ENCODE measurements at regions not wholly inside any gene's neighbourhood (a gene's known extent, or its start where the extent isn't known, plus 50 kb on each side); places are given as distances from the start of the nearest gene placed in this dataset.

DNA sequence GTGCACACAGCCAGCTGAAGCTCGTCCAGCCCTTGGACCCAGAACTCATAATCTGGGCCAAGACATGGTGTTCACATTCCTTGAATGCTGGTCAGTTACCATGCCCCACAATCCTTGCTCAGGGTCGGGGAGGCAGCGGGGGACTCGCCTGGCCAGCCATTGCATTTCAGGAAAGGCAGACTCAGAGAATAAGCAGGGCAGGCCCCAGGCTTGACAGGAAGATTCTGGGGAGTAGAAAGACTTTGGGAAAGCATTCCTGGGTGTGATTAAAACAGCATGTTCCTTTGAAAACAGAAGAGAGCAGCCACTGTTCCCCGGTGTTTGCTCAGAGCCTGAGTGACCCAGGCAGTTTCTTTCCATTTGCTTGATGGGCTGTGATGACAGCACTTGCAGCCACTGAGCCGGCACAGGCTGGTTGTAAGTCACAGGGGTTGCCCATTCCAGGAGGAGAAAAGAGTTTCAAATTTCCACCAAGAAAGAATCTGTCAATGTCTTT lies 473.7 kb downstream of the TYW1 start:
- Histone ChIP-seq H3K36me3 (no peaks in the 10 kb centered on the region), H3K4me1 (no peaks in the 10 kb centered on the region), H3K27ac (no peak overlapping the region), H3K4me3 (no peak overlapping the region), H3K9me3 (no peaks in the 10 kb centered on the region), H3K27me3 (no peaks in the 10 kb centered on the region)
- TF ChIP-seq, protein P1, sequence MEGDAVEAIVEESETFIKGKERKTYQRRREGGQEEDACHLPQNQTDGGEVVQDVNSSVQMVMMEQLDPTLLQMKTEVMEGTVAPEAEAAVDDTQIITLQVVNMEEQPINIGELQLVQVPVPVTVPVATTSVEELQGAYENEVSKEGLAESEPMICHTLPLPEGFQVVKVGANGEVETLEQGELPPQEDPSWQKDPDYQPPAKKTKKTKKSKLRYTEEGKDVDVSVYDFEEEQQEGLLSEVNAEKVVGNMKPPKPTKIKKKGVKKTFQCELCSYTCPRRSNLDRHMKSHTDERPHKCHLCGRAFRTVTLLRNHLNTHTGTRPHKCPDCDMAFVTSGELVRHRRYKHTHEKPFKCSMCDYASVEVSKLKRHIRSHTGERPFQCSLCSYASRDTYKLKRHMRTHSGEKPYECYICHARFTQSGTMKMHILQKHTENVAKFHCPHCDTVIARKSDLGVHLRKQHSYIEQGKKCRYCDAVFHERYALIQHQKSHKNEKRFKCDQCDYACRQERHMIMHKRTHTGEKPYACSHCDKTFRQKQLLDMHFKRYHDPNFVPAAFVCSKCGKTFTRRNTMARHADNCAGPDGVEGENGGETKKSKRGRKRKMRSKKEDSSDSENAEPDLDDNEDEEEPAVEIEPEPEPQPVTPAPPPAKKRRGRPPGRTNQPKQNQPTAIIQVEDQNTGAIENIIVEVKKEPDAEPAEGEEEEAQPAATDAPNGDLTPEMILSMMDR (IDR thresholded peaks at IDR 0.05 in 4 of 5, conservative IDR thresholded peaks at IDR 0.05 in 1 of 5): no peak
- no peak for TF ChIP-seq POLR2A (IDR thresholded peaks at IDR 0.05)
- in situ Hi-C loops (cut with MboI; ENCODE audit: low sequenced_read_pairs in 4 of 4): no loop called here
- ATAC-seq (no peak), DNase-seq (no peak)
- intact Hi-C loops (cut with DNase I; ENCODE audit: low total_unique reads): no loop called here

DNA sequence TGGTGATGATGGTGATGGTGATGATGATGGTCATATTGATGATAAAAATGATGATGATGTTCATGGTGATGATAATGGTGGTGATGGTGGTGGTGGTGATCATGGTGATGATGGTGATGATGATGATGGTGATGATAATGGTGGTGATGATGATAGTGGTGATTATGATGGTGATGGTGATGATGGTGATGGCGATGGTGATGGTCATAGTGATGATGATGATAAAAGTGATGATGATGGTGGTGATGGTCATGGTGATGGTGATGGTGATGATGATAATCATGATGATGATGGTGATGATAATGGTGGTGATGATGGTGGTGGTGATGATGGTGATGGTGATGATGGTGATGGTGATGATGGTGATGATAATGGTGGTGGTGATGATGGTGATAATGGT lies 478.7 kb downstream of the TYW1 start:
- in situ Hi-C loops (cut with MboI; ENCODE audit: low sequenced_read_pairs in 4 of 4): no loop called here
- ATAC-seq: no peak

DNA sequence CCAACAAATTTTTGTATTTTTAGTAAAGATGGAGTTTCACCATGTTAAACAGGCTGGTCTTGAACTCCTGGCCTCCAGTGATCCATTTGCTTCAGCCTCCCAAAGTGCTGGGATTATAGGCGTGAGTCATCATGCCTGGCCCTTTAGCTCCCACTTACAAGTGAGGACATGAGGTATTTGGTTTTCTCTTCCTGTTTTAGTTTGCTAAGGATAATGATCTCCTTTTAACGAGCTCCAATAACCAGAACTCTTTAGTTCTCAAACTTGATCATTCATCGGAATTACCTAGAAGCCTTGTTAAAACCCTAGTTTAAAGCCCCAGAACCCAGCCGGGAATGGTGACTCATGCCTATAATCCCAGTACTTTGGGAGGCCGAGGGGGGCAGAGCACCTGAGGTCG lies 481.4 kb downstream of the TYW1 start:
- Histone ChIP-seq H3K4me1 (no peaks in the 10 kb centered on the region), H3K27me3 (no peaks in the 10 kb centered on the region), H3K4me3 (no peak overlapping the region), H3K36me3 (no peaks in the 10 kb centered on the region), H3K27ac (no peak overlapping the region), H3K9me3 (no peaks in the 10 kb centered on the region)
- ATAC-seq (no peak), DNase-seq (no peak)
- TF ChIP-seq, protein P1 (IDR thresholded peaks at IDR 0.05 in 4 of 5, conservative IDR thresholded peaks at IDR 0.05 in 1 of 5): no peak
- no peak for TF ChIP-seq POLR2A (IDR thresholded peaks at IDR 0.05)
- in situ Hi-C loops (cut with MboI; ENCODE audit: low sequenced_read_pairs in 4 of 4) (no loop called here), intact Hi-C loops (cut with DNase I; ENCODE audit: low total_unique reads) (no loop called here)

More for the DNA sequence above, 478.7 kb downstream of the TYW1 start:
- TF ChIP-seq, protein P1 (IDR thresholded peaks at IDR 0.05 in 4 of 5, conservative IDR thresholded peaks at IDR 0.05 in 1 of 5): no peak
- TF ChIP-seq POLR2A (IDR thresholded peaks at IDR 0.05): no peak
- H3K4me1 ChIP-seq: no peaks in the 10 kb centered on the region
- H3K4me3 ChIP-seq: no peak overlapping the region
- H3K36me3 ChIP-seq: no peaks in the 10 kb centered on the region
- H3K27me3 ChIP-seq: no peaks in the 10 kb centered on the region
- H3K27ac ChIP-seq: no peak overlapping the region
- no peaks in the 10 kb centered on the region for H3K9me3 ChIP-seq
- no peak for DNase-seq
- intact Hi-C loops (cut with DNase I; ENCODE audit: low total_unique reads): no loop called here

DNA sequence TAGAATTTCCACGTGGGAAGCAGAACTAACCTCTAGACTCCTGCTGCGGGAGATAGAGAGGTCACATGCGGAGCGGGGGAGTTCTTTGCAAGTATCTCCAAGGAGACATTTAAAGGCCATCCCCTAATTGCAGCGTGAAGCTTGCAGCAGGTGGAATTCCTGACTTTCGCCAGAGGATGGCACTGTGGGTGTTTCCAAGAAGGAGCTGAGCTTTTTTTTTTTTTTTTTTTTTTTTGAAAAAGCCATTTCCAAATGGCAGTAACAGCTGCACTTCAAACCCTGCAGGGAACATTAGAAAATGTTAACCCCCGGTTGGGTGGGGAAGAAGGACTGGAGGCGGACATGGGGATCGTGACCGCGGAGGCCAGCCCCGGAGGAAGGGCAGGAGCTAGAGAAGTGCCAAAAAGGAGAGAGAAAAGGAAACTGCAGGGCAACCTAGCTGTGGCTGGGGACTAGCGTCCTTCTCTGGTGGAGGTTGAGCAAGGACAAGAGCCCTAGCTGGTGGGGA lies 487.7 kb downstream of the TYW1 start:
- Histone ChIP-seq H3K9me3 (no peaks in the 10 kb centered on the region), H3K36me3 (no peaks in the 10 kb centered on the region), H3K4me3 (peak overlapping the region; percentile 39 to 55 (median 48)), H3K4me1 (peaks cover 0 to 8% of the 10 kb centered on the region in 2 donors), H3K27me3 (no peaks in the 10 kb centered on the region), H3K27ac (no peak overlapping the region)
- ATAC-seq: peak; percentile 65 to 68
- in situ Hi-C loops (cut with MboI; ENCODE audit: low sequenced_read_pairs in 4 of 4) (no loop called here), intact Hi-C loops (cut with DNase I; ENCODE audit: low total_unique reads) (loop anchor here (10.0 kb wide), 1 partner anchor 151 kb away; no protein-coding TSS in a partner anchor)
- TF ChIP-seq POLR2A (IDR thresholded peaks at IDR 0.05): no peak
- TF ChIP-seq, protein P1 (IDR thresholded peaks at IDR 0.05 in 4 of 5, conservative IDR thresholded peaks at IDR 0.05 in 1 of 5): peak; percentile 0 to 70 (median 45)
- DNase-seq: peak; percentile 7 to 30

DNA sequence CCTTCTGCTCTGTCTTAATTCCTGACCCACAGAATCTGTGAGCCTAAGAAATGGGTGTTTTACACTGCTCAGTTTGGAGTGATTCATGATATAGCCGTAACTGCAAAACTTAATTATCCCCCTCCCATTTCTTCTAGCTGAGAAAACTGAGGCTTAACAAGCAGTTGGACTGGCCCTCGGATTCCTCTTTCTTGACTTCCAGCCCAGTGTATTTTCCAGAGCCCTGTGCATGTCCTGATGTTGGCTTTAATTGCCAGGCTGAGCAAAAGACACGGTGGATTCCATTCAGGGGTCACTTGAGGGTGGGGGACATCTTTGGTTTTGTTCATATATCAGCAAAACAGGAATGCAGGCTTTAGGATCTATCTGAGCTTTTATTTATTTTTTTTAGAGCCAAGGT lies 489.8 kb downstream of the TYW1 start:
- no peak for DNase-seq
- intact Hi-C loops (cut with DNase I; ENCODE audit: low total_unique reads): loop anchor here (10.0 kb wide), 1 partner anchor 148 kb away; no protein-coding TSS in a partner anchor
- Histone ChIP-seq H3K27me3 (no peaks in the 10 kb centered on the region), H3K9me3 (no peaks in the 10 kb centered on the region), H3K36me3 (no peaks in the 10 kb centered on the region), H3K27ac (no peak overlapping the region), H3K4me1 (peaks cover 0 to 8% of the 10 kb centered on the region in 2 donors), H3K4me3 (no peak overlapping the region)
- no peak for TF ChIP-seq POLR2A (IDR thresholded peaks at IDR 0.05)
- TF ChIP-seq, protein P1 (IDR thresholded peaks at IDR 0.05 in 4 of 5, conservative IDR thresholded peaks at IDR 0.05 in 1 of 5): no peak
- in situ Hi-C loops (cut with MboI; ENCODE audit: low sequenced_read_pairs in 4 of 4): no loop called here
- ATAC-seq: no peak

Measured in gastrocnemius medialis (tissue), 4 donors.